H9 (cell line): ENCODE measurements at regions not wholly inside any gene's neighbourhood (a gene's known extent, or its start where the extent isn't known, plus 50 kb on each side); places are given as distances from the start of the nearest gene placed in this dataset.

Experiments
- DNase-seq: peaks from one replicate; pipeline ENCODE4 v3.0.0-alpha.2; 2017
- H2AFZ ChIP-seq: one replicate; pipeline ENCODE4 v1.6.1; 2013; ENCODE audit warnings: mild to moderate bottlenecking, low read length, control low read depth, moderate library complexity
- H2AK5ac ChIP-seq: 2 replicates; pipeline ENCODE4 v1.6.1; 2013; ENCODE audit warnings: low read length, control low read depth, mixed read lengths; ENCODE audit not compliant: insufficient read length
- H2BK120ac ChIP-seq: one replicate; pipeline ENCODE4 v1.6.1; 2013; ENCODE audit warnings: low read depth, mild to moderate bottlenecking, low read length, control low read depth, inconsistent platforms; ENCODE audit not compliant: poor library complexity, severe bottlenecking
- H2BK12ac ChIP-seq: 2 replicates; pipeline ENCODE4 v1.6.1; 2013; ENCODE audit warnings: low read length, control low read depth, mixed read lengths, low read depth; ENCODE audit not compliant: insufficient read length
- H2BK15ac ChIP-seq: 2 replicates; pipeline ENCODE4 v1.6.1; 2013; ENCODE audit warnings: low read depth, low read length, control low read depth
- H2BK20ac ChIP-seq: one replicate; pipeline ENCODE4 v1.6.1; 2013; ENCODE audit warnings: low read depth, mild to moderate bottlenecking, low read length, control low read depth, inconsistent platforms; ENCODE audit not compliant: poor library complexity, severe bottlenecking
- H2BK5ac ChIP-seq: 2 replicates; pipeline ENCODE4 v1.6.1; 2013; ENCODE audit warnings: low read length, control low read depth, mixed read lengths; ENCODE audit not compliant: insufficient read length
- H3K14ac ChIP-seq: 2 replicates; pipeline ENCODE4 v1.6.1; 2013; ENCODE audit warnings: low read length, control low read depth; ENCODE audit not compliant: insufficient read depth
- H3K18ac ChIP-seq: 2 replicates; pipeline ENCODE4 v1.6.1; 2013; ENCODE audit warnings: low read depth, mild to moderate bottlenecking, mixed read lengths, low read length, control low read depth; ENCODE audit not compliant: insufficient read length
- H3K23ac ChIP-seq: 2 replicates; pipeline ENCODE4 v1.6.1; 2013; ENCODE audit warnings: low read length, control low read depth, mixed read lengths, low read depth; ENCODE audit not compliant: insufficient read length
- H3K23me2 ChIP-seq: 2 replicates; pipeline ENCODE4 v1.6.1; 2013; ENCODE audit warnings: low read depth, mild to moderate bottlenecking, mixed read lengths, low read length, control low read depth; ENCODE audit not compliant: insufficient read length, poor library complexity, severe bottlenecking
- H3K27ac ChIP-seq: 2 replicates; pipeline ENCODE4 v1.5.1; 2013; ENCODE audit warnings: low read length, control low read depth, mixed read lengths, low read depth; ENCODE audit not compliant: insufficient read length
- H3K27me3 ChIP-seq: 2 replicates; pipeline ENCODE4 v1.6.1; 2013; ENCODE audit warnings: low read length, control low read depth, inconsistent platforms; ENCODE audit not compliant: insufficient read depth
- H3K4ac ChIP-seq: 2 replicates; pipeline ENCODE4 v1.6.1; 2013; ENCODE audit warnings: low read depth, mild to moderate bottlenecking, control low read depth, inconsistent platforms, low read length, moderate library complexity
- H3K4me1 ChIP-seq: 2 replicates; pipeline ENCODE4 v1.6.1; 2013; ENCODE audit warnings: low read length, control low read depth, inconsistent platforms; ENCODE audit not compliant: insufficient read depth
- H3K4me2 ChIP-seq: 2 replicates; pipeline ENCODE4 v1.6.1; 2013; ENCODE audit warnings: low read length, control low read depth, mixed read lengths; ENCODE audit not compliant: insufficient read length, insufficient read depth
- H3K56ac ChIP-seq: 2 replicates; pipeline ENCODE4 v1.6.1; 2013; ENCODE audit warnings: low read depth, mild to moderate bottlenecking, mixed read lengths, low read length, control low read depth; ENCODE audit not compliant: insufficient read length
- H3K79me1 ChIP-seq: 2 replicates; pipeline ENCODE4 v1.6.1; 2013; ENCODE audit warnings: low read depth, mild to moderate bottlenecking, moderate library complexity, low read length, control low read depth, inconsistent platforms; ENCODE audit not compliant: insufficient read depth, poor library complexity, severe bottlenecking
- H3K79me2 ChIP-seq: 2 replicates; pipeline ENCODE4 v1.6.1; 2013; ENCODE audit warnings: low read length, control low read depth, inconsistent platforms; ENCODE audit not compliant: insufficient read depth
- H3K9ac ChIP-seq: 2 replicates; pipeline ENCODE4 v1.6.1; 2013; ENCODE audit warnings: low read length, control low read depth, mixed read lengths; ENCODE audit not compliant: insufficient read length; ENCODE audit errors: extremely low read depth
- H3K9me3 ChIP-seq: one replicate; pipeline ENCODE4 v1.6.1; 2013; ENCODE audit warnings: low read depth, low read length, inconsistent platforms; ENCODE audit not compliant: control insufficient read depth
- H3T11ph ChIP-seq: one replicate; pipeline ENCODE4 v1.6.1; 2013; ENCODE audit warnings: mild to moderate bottlenecking, low read length, control low read depth, inconsistent platforms
- H4K20me1 ChIP-seq: one replicate; pipeline ENCODE4 v1.6.1; 2013; ENCODE audit not compliant: control insufficient read depth, insufficient read length, insufficient read depth
- H4K5ac ChIP-seq: 2 replicates; pipeline ENCODE4 v1.6.1; 2013; ENCODE audit warnings: low read depth, mild to moderate bottlenecking, mixed read lengths, low read length, control low read depth; ENCODE audit not compliant: insufficient read length
- H4K8ac ChIP-seq: replicated peaks from 2 replicates; pipeline ENCODE4 v1.6.1; 2013; ENCODE audit warnings: low read length, control low read depth, mixed read lengths, low read depth; ENCODE audit not compliant: insufficient read length
- H4K91ac ChIP-seq: 2 replicates; pipeline ENCODE4 v1.6.1; 2013; ENCODE audit warnings: low read depth, mild to moderate bottlenecking, moderate library complexity, mixed read lengths, low read length, control low read depth; ENCODE audit not compliant: insufficient read length
- H3K27ac Mint-ChIP-seq, 3 experiments: 2 replicates in 2 of 3; 3 replicates in 1 of 3; pipeline ENCODE4 v1.8.0; 2020 to 2021; ENCODE audit warnings: mixed read lengths in 3 of 3, mild to moderate bottlenecking in 1 of 3, moderate library complexity in 1 of 3
- H3K27me3 Mint-ChIP-seq: 2 replicates; pipeline ENCODE4 v1.8.0; 2021; ENCODE audit warnings: low read depth, mild to moderate bottlenecking, moderate library complexity, mixed read lengths
- H3K36me3 Mint-ChIP-seq, 3 experiments: 2 replicates in 2 of 3; 3 replicates in 1 of 3; pipeline ENCODE4 v1.8.0; 2020 to 2021; ENCODE audit warnings: low read depth in 3 of 3, mixed read lengths in 3 of 3; ENCODE audit not compliant: insufficient read depth in 1 of 3
- H3K4me1 Mint-ChIP-seq, 2 experiments: 2 replicates each; pipeline ENCODE4 v1.8.0; 2020; ENCODE audit warnings: mixed read lengths in 2 of 2
- H3K4me3 Mint-ChIP-seq, 2 experiments: 2 replicates in 1 of 2; 3 replicates in 1 of 2; pipeline ENCODE4 v1.8.0; 2020 to 2021; ENCODE audit warnings: mild to moderate bottlenecking in 2 of 2, mixed read lengths in 2 of 2, moderate library complexity in 1 of 2
- H3K9me3 Mint-ChIP-seq, 2 experiments: 2 replicates in 1 of 2; 3 replicates in 1 of 2; pipeline ENCODE4 v1.8.0; 2020; ENCODE audit warnings: mild to moderate bottlenecking in 2 of 2, mixed read lengths in 2 of 2, moderate library complexity in 1 of 2
- TF ChIP-seq, protein P1 (sequence below): fragments of 200-600 bp; sonication (generic); conservative IDR thresholded peaks from 3 replicates; pipeline ENCODE4 v1.8.0; 2021; ENCODE audit warnings: antibody characterized with exemption, mild to moderate bottlenecking

DNA sequence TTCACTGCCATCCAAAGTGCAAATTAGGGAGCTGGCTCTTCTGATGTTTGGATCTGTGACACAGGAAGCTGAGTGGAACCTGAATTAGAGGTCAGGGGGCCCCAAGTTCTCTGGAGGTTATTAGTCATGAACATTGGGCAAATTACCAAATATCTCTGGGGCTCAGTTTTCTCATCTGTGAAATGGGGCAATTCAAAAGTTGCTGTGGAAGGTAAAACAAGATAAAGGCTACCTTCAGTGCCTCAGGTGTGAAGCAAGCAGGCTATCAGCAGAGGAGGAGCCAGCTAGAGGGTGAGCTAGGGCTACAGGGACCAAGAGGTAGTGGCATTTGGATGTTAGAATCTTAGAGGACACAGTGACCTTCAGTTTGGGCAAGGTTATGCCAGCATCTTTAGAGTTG lies 89.4 kb upstream of the FAM136A start:
- no peak overlapping the region for H3K27ac ChIP-seq
- H4K8ac ChIP-seq, result no peak overlapping the region
- H2BK20ac ChIP-seq, result no peak overlapping the region
- no peaks in the 10 kb centered on the region for H3K36me3 Mint-ChIP-seq
- no peak overlapping the region for H3K14ac ChIP-seq
- H3K4me3 Mint-ChIP-seq, result no peak overlapping the region
- no peak overlapping the region for H2BK5ac ChIP-seq
- no peaks in the 10 kb centered on the region for H3K79me1 ChIP-seq
- no peak overlapping the region for H2AFZ ChIP-seq
- no peak overlapping the region; a peak in 2 of 7 replicates for H3K27ac Mint-ChIP-seq
- H3K4me1 ChIP-seq, result no peaks in the 10 kb centered on the region
- H4K5ac ChIP-seq, result no peak overlapping the region
- H3K4ac ChIP-seq, result no peak overlapping the region
- no peaks in the 10 kb centered on the region for H4K20me1 ChIP-seq
- no peak overlapping the region for H3K18ac ChIP-seq
- no peak overlapping the region for H3K9ac ChIP-seq
- H3K27me3 ChIP-seq, result no peaks in the 10 kb centered on the region
- H2BK15ac ChIP-seq, result no peak overlapping the region
- H2BK12ac ChIP-seq, result no peak overlapping the region
- H3K4me1 Mint-ChIP-seq, result no peaks in the 10 kb centered on the region
- TF ChIP-seq, protein P1, sequence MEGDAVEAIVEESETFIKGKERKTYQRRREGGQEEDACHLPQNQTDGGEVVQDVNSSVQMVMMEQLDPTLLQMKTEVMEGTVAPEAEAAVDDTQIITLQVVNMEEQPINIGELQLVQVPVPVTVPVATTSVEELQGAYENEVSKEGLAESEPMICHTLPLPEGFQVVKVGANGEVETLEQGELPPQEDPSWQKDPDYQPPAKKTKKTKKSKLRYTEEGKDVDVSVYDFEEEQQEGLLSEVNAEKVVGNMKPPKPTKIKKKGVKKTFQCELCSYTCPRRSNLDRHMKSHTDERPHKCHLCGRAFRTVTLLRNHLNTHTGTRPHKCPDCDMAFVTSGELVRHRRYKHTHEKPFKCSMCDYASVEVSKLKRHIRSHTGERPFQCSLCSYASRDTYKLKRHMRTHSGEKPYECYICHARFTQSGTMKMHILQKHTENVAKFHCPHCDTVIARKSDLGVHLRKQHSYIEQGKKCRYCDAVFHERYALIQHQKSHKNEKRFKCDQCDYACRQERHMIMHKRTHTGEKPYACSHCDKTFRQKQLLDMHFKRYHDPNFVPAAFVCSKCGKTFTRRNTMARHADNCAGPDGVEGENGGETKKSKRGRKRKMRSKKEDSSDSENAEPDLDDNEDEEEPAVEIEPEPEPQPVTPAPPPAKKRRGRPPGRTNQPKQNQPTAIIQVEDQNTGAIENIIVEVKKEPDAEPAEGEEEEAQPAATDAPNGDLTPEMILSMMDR, result no peak
- no peak overlapping the region for H3K56ac ChIP-seq
- peaks cover 10% of the 10 kb centered on the region for H3K27me3 Mint-ChIP-seq
- no peaks in the 10 kb centered on the region for H3K9me3 ChIP-seq
- H3K9me3 Mint-ChIP-seq, result no peaks in the 10 kb centered on the region
- no peak overlapping the region for H2AK5ac ChIP-seq
- H3T11ph ChIP-seq, result no peak overlapping the region
- H3K23me2 ChIP-seq, result no peaks in the 10 kb centered on the region
- no peak overlapping the region for H2BK120ac ChIP-seq
- H3K4me2 ChIP-seq, result no peak overlapping the region
- no peak overlapping the region for H3K23ac ChIP-seq
- no peak overlapping the region for H4K91ac ChIP-seq
- no peak for DNase-seq
- H3K79me2 ChIP-seq, result no peaks in the 10 kb centered on the region
